ENCODE measurements at regions not wholly inside any gene's neighbourhood (a gene's known extent, or its start where the extent isn't known, plus 50 kb on each side); places are given as distances from the start of the nearest gene placed in this dataset.

- H3K36me3 Mint-ChIP-seq (ENCODE audit: low read depth), result no peaks in the 10 kb centered on the region
- no peaks in the 10 kb centered on the region for H3K9me3 Mint-ChIP-seq
- ATAC-seq (peak; percentile 84), DNase-seq (peak; percentile 39)
- CTCF ChIA-PET, result interaction anchor here (0.7 to 1.2 kb wide), 2 partner anchors 9 to 44 kb away, joined by 3 read pairs; no protein-coding TSS in a partner anchor
- H3K27me3 Mint-ChIP-seq, result no peaks in the 10 kb centered on the region
- H3K4me3 Mint-ChIP-seq, result no peak overlapping the region
- no peak for TF ChIP-seq CTCF (IDR thresholded peaks at IDR 0.05)
- POLR2A ChIA-PET, result interaction anchor here (1.0 kb wide), 1 partner anchor 192 kb away, joined by 3 read pairs; no protein-coding TSS in a partner anchor
- H3K27ac Mint-ChIP-seq, result no peak overlapping the region
- intact Hi-C loops (cut with micrococcal nuclease), result no loop called here
- H3K4me1 Mint-ChIP-seq (ENCODE audit: low read depth), result no peaks in the 10 kb centered on the region
Measured at GRCh38 chr10:4066581-4067390, 281.8 kb upstream of the KLF6 start.

- POLR2A ChIA-PET, result no interaction called here
- Mint-ChIP-seq H3K27me3 (no peaks in the 10 kb centered on the region), H3K27ac (no peak overlapping the region), H3K4me3 (no peak overlapping the region), H3K9me3 (no peaks in the 10 kb centered on the region), H3K36me3 (ENCODE audit: low read depth) (no peaks in the 10 kb centered on the region), H3K4me1 (ENCODE audit: low read depth) (peaks cover 8% of the 10 kb centered on the region)
- ATAC-seq, result no peak
- no peak for DNase-seq
- TF ChIP-seq CTCF (IDR thresholded peaks at IDR 0.05), result no peak
- intact Hi-C loops (cut with micrococcal nuclease), result no loop called here
- CTCF ChIA-PET, result interaction anchor here (1.4 kb wide), 1 partner anchor 14 kb away, joined by 4 read pairs; no protein-coding TSS in a partner anchor
Measured at GRCh38 chr10:4064489-4064888, 279.5 kb upstream of the KLF6 start.

- ATAC-seq, result no peak
- intact Hi-C loops (cut with micrococcal nuclease), result no loop called here
- no peak for DNase-seq
- Mint-ChIP-seq H3K9me3 (no peaks in the 10 kb centered on the region), H3K36me3 (ENCODE audit: low read depth) (no peaks in the 10 kb centered on the region), H3K27me3 (no peaks in the 10 kb centered on the region), H3K27ac (no peak overlapping the region), H3K4me3 (no peak overlapping the region), H3K4me1 (ENCODE audit: low read depth) (peaks cover 8% of the 10 kb centered on the region)
- POLR2A ChIA-PET, result no interaction called here
- TF ChIP-seq CTCF (IDR thresholded peaks at IDR 0.05), result no peak
- CTCF ChIA-PET, result no interaction called here
Measured at GRCh38 chr10:4063717-4064116, 278.7 kb upstream of the KLF6 start.

- CTCF ChIA-PET, result no interaction called here
- POLR2A ChIA-PET, result no interaction called here
- Mint-ChIP-seq H3K27ac (no peak overlapping the region), H3K9me3 (no peaks in the 10 kb centered on the region), H3K4me3 (no peak overlapping the region), H3K4me1 (ENCODE audit: low read depth) (peaks cover 8% of the 10 kb centered on the region), H3K27me3 (no peaks in the 10 kb centered on the region), H3K36me3 (ENCODE audit: low read depth) (no peaks in the 10 kb centered on the region)
- TF ChIP-seq CTCF (IDR thresholded peaks at IDR 0.05), result no peak
- ATAC-seq (no peak), DNase-seq (no peak)
- intact Hi-C loops (cut with micrococcal nuclease), result no loop called here
Measured at GRCh38 chr10:4062751-4063150, 277.7 kb upstream of the KLF6 start.

- ATAC-seq, result no peak
- intact Hi-C loops (cut with micrococcal nuclease), result no loop called here
Measured at GRCh38 chr10:4062072-4062471, 277.1 kb upstream of the KLF6 start.

More at GRCh38 chr10:4062072-4062471, 277.1 kb upstream of the KLF6 start:
- TF ChIP-seq CTCF (IDR thresholded peaks at IDR 0.05), result no peak
- no peaks in the 10 kb centered on the region for H3K9me3 Mint-ChIP-seq
- ChIA-PET CTCF (no interaction called here), POLR2A (no interaction called here)
- H3K4me3 Mint-ChIP-seq, result no peak overlapping the region
- DNase-seq, result no peak
- H3K27me3 Mint-ChIP-seq, result no peaks in the 10 kb centered on the region
- peaks cover 8% of the 10 kb centered on the region for H3K4me1 Mint-ChIP-seq (ENCODE audit: low read depth)
- no peak overlapping the region for H3K27ac Mint-ChIP-seq
- no peaks in the 10 kb centered on the region for H3K36me3 Mint-ChIP-seq (ENCODE audit: low read depth)
